ENCODE measurements at regions not wholly inside any gene's neighbourhood (a gene's known extent, or its start where the extent isn't known, plus 50 kb on each side); places are given as distances from the start of the nearest gene placed in this dataset.
A peak's percentile ranks its signal among the peaks of the same experiment; 100 is the strongest.

DNA sequence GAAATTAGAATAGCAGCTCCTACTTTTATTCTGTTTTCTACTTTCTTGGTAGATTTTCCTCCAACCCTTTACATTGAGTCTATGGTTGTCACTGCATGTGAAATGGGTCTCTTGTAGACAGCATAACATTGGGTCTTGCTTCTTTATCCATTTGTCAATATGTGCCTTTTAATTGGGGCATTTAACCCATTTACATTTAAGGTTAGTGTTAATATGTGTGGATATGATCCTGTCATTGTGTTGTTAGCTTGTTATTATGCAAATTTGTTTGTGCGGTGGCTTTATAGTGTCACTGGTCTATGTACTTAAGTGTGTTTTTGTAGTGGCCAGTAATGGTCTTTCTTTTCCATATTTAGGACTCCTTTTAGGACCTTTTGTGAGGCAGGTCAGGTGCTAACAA, 276.9 kb upstream of the SPHKAP start:
- no peak for DNase-seq (ENCODE audit: low read depth, low spot score)
- TF ChIP-seq, protein P1, sequence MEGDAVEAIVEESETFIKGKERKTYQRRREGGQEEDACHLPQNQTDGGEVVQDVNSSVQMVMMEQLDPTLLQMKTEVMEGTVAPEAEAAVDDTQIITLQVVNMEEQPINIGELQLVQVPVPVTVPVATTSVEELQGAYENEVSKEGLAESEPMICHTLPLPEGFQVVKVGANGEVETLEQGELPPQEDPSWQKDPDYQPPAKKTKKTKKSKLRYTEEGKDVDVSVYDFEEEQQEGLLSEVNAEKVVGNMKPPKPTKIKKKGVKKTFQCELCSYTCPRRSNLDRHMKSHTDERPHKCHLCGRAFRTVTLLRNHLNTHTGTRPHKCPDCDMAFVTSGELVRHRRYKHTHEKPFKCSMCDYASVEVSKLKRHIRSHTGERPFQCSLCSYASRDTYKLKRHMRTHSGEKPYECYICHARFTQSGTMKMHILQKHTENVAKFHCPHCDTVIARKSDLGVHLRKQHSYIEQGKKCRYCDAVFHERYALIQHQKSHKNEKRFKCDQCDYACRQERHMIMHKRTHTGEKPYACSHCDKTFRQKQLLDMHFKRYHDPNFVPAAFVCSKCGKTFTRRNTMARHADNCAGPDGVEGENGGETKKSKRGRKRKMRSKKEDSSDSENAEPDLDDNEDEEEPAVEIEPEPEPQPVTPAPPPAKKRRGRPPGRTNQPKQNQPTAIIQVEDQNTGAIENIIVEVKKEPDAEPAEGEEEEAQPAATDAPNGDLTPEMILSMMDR (IDR thresholded peaks at IDR 0.05; ENCODE audit: low read depth, low read length): no peak
- no peak overlapping the region for H3K4me3 ChIP-seq (ENCODE audit: low read depth, low read length)
- in situ Hi-C loops (cut with HindIII; ENCODE audit: low sequenced_read_pairs): no loop called here

DNA sequence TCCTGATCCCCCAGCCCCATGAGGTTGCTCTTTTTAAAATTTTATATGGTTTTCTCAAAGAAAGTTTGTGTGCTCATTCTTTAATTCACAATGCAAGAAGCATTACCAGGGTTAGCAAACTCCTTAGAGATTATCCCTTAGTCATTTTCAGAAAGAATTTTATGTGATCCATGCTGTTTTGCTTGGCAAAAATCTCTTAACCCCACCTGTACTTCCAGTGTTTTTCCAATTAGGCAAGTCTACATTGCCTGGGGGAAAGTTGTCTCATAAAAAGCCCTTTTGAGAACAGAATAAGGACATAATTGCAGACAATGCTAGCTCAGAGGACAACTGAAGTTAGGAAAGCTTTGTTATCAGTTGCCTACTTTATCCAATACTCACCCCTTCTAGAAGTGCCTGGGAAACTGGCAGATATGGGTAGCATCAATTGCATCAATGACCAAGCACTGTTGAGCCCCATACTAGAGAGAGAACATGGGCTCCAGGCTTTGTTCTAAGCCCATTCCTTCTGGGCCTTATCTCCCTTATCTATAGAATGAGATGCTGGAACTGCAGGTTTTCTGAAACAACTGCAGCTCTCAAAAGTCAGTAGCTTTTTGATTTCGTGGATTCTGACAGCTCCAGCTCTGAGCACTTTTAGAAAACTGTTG, 265.9 kb upstream of the SPHKAP start:
- DNase-seq (ENCODE audit: low read depth, low spot score): no peak
- H3K4me3 ChIP-seq (ENCODE audit: low read depth, low read length): no peak overlapping the region
- in situ Hi-C loops (cut with HindIII; ENCODE audit: low sequenced_read_pairs): no loop called here
- TF ChIP-seq, protein P1 (IDR thresholded peaks at IDR 0.05; ENCODE audit: low read depth, low read length): no peak

DNA sequence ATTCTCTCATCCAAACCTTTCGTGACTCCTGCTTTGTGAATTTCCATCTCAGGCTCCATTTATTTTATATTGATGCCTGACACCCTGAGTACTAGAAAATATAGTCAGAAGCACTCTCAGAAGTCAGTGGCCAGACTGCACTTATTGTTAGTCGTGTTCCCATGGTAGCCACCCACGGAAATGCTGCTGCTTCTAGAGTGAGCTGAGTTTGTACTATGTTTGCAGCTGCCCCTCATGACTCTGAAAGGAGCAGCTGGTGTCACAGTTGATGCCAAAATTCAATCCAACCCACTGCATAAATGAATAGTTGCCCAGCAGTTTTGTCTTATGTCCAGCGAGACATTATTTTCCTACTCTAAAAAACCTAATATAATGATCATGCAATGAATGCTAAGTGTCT, 265.2 kb upstream of the SPHKAP start:
- in situ Hi-C loops (cut with HindIII; ENCODE audit: low sequenced_read_pairs): no loop called here
- TF ChIP-seq, protein P1 (IDR thresholded peaks at IDR 0.05; ENCODE audit: low read depth, low read length): no peak
- no peak overlapping the region for H3K4me3 ChIP-seq (ENCODE audit: low read depth, low read length)
- peak; percentile 3 for DNase-seq (ENCODE audit: low read depth, low spot score)

DNA sequence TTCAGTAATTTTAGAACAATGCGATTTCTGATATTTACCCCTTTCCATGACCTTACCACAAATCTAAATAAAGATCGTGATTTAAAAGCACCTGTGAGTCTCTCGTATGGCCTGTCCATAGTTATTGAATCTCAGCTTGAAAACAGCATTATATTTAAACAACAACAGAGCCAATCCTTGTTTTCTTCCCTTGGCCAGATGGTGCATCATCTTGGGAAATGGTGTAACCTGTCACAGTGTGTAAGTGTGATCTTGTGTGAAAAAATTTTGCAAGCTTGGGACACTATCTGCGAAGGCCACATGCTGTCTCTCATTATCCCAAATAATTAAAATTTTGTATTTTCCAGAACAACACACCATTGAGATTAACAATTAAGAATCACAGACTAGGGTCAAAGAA, 262.7 kb upstream of the SPHKAP start:
- in situ Hi-C loops (cut with HindIII; ENCODE audit: low sequenced_read_pairs): no loop called here
- no peak for DNase-seq (ENCODE audit: low read depth, low spot score)
- TF ChIP-seq, protein P1 (IDR thresholded peaks at IDR 0.05; ENCODE audit: low read depth, low read length): no peak
- no peak overlapping the region for H3K4me3 ChIP-seq (ENCODE audit: low read depth, low read length)

DNA sequence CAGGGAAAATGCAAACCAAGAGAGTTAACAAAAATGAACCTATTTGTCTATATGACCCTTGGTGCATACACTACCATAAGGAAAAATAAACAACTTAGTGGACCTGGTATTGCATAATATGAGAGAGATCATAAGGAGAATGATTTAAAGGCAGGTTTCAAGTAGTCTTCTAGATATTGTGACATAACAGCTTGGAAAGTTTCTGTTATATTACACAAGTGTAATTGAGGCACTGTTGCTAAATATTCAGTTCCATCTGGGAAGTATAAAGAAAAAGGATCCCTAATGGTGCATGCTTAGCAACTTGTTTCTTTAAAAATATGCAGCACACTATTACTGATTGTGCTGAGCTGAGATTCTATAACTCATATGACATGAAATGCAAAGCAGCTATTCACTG, 252.2 kb upstream of the SPHKAP start:
- no peak overlapping the region for H3K4me3 ChIP-seq (ENCODE audit: low read depth, low read length)
- TF ChIP-seq, protein P1 (IDR thresholded peaks at IDR 0.05; ENCODE audit: low read depth, low read length): no peak
- in situ Hi-C loops (cut with HindIII; ENCODE audit: low sequenced_read_pairs): no loop called here
- no peak for DNase-seq (ENCODE audit: low read depth, low spot score)

DNA sequence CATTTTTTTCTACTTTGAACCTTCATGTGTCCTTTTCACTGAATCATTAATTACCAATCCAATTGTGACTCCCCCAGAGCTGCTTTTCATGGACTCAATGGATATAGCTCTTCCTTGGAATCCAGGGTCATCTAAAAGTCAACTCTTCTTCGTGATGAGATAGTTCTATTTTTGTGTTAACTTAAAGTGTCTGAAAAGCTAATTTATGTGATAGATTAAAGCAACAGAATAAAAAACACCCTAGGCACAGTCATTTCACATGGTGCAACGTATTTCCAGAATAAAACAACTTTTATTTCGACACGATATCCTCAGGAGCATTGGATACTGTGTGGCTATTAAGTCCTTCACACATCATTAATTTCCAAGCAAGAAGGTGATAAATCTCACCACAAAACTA, 250.6 kb upstream of the SPHKAP start:
- TF ChIP-seq, protein P1 (IDR thresholded peaks at IDR 0.05; ENCODE audit: low read depth, low read length): no peak
- DNase-seq (ENCODE audit: low read depth, low spot score): no peak
- no peak overlapping the region for H3K4me3 ChIP-seq (ENCODE audit: low read depth, low read length)
- in situ Hi-C loops (cut with HindIII; ENCODE audit: low sequenced_read_pairs): no loop called here
